Peyer's patch (tissue), 4 donors: ENCODE measurements at regions not wholly inside any gene's neighbourhood (a gene's known extent, or its start where the extent isn't known, plus 50 kb on each side); places are given as distances from the start of the nearest gene placed in this dataset.

Source experiments
- CTCF ChIP-seq, 6 experiments: fragments of 450-650 bp in 4 of 6; fragments of 200-600 bp in 2 of 6; sonication (generic) in 1 of 6; IDR thresholded peaks; one replicate each; pipeline ENCODE4 v1.5.1; 2017 to 2019; ENCODE audit warnings: antibody characterized with exemption in 6 of 6, mild to moderate bottlenecking in 3 of 6, moderate library complexity in 1 of 6
- POLR2A ChIP-seq, 2 donors: fragments of 450-650 bp; IDR thresholded peaks; one replicate each; pipeline ENCODE4 v1.5.1; 2017; ENCODE audit warnings: antibody characterized with exemption in 2 of 2, mild to moderate bottlenecking in 2 of 2, moderate library complexity in 2 of 2

GRCh38 chrX:43108828-43109227 is 330.9 kb upstream of the PPP1R2C start:
- TF ChIP-seq CTCF (IDR thresholded peaks at IDR 0.05) (no peak), POLR2A (IDR thresholded peaks at IDR 0.05) (no peak)
